ENCODE measurements at regions not wholly inside any gene's neighbourhood (a gene's known extent, or its start where the extent isn't known, plus 50 kb on each side); places are given as distances from the start of the nearest gene placed in this dataset.

DNA sequence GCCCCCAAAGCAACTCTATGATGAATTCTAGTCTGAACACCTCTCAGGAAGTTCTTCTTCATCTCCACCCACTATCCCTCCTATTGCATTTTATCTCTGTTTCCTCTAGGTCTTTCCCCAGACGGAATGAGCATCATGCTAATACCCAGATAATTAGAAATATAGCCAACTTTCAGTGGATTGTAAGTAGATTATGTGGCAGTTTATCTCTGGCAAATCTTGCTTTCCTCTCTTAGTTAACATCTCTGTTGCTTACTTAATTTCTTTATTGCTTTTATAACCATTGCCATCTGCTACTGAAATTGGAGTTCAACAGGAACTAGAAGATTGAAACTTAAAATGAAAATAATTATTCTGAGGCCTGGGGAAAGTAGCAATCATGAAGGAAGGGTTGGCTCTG lies 378.6 kb downstream of the RPS6KC1 start:
- no peak overlapping the region for H2AFZ ChIP-seq
- no peaks in the 10 kb centered on the region for H3K27me3 ChIP-seq (ENCODE audit: control insufficient read depth, insufficient read depth, low read length)
- no peak overlapping the region for H3K9ac ChIP-seq
- no peaks in the 10 kb centered on the region for H3K9me3 ChIP-seq (ENCODE audit: control insufficient read depth, low read length)
- no peak overlapping the region for H3K27ac ChIP-seq
- H3K4me3 ChIP-seq (ENCODE audit: low read depth, low read length) = no peak overlapping the region
- no peaks in the 10 kb centered on the region for H3K36me3 ChIP-seq (ENCODE audit: control insufficient read depth, insufficient read depth, low read length)
- TF ChIP-seq, protein P1, sequence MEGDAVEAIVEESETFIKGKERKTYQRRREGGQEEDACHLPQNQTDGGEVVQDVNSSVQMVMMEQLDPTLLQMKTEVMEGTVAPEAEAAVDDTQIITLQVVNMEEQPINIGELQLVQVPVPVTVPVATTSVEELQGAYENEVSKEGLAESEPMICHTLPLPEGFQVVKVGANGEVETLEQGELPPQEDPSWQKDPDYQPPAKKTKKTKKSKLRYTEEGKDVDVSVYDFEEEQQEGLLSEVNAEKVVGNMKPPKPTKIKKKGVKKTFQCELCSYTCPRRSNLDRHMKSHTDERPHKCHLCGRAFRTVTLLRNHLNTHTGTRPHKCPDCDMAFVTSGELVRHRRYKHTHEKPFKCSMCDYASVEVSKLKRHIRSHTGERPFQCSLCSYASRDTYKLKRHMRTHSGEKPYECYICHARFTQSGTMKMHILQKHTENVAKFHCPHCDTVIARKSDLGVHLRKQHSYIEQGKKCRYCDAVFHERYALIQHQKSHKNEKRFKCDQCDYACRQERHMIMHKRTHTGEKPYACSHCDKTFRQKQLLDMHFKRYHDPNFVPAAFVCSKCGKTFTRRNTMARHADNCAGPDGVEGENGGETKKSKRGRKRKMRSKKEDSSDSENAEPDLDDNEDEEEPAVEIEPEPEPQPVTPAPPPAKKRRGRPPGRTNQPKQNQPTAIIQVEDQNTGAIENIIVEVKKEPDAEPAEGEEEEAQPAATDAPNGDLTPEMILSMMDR (IDR thresholded peaks at IDR 0.05) = no peak
- H3K79me2 ChIP-seq = no peaks in the 10 kb centered on the region
- H3K4me2 ChIP-seq (ENCODE audit: low read length) = no peak overlapping the region
- H3K4me1 ChIP-seq = no peaks in the 10 kb centered on the region

DNA sequence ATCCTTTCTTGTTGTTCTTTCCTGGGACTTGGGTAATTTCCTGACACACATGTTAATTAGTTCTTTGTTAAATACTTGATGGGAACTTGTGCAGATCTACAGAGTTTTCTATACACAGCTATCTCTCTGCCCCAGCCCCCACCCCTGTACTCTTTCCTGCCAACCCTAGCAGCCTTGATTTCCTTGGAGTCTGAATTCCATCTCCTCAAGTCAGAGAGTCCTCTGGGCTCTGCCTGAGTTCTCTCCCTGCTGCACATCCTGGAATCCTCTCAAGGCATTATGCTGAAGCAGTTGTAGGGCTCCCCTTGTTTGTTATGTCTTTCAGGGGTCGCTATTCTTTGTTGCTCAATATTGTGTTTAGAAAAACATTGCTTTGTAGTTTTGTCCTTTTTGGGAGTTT lies 384.7 kb downstream of the RPS6KC1 start:
- no peaks in the 10 kb centered on the region for H3K9me3 ChIP-seq (ENCODE audit: control insufficient read depth, low read length)
- H3K27me3 ChIP-seq (ENCODE audit: control insufficient read depth, insufficient read depth, low read length) = no peaks in the 10 kb centered on the region
- no peak overlapping the region for H3K27ac ChIP-seq
- H3K36me3 ChIP-seq (ENCODE audit: control insufficient read depth, insufficient read depth, low read length) = no peaks in the 10 kb centered on the region
- TF ChIP-seq, protein P1 (IDR thresholded peaks at IDR 0.05) = no peak
- H2AFZ ChIP-seq = no peak overlapping the region
- no peak overlapping the region for H3K9ac ChIP-seq
- no peak overlapping the region for H3K4me3 ChIP-seq (ENCODE audit: low read depth, low read length)
- no peak overlapping the region for H3K4me2 ChIP-seq (ENCODE audit: low read length)
- no peaks in the 10 kb centered on the region for H3K79me2 ChIP-seq
- H3K4me1 ChIP-seq = no peaks in the 10 kb centered on the region

DNA sequence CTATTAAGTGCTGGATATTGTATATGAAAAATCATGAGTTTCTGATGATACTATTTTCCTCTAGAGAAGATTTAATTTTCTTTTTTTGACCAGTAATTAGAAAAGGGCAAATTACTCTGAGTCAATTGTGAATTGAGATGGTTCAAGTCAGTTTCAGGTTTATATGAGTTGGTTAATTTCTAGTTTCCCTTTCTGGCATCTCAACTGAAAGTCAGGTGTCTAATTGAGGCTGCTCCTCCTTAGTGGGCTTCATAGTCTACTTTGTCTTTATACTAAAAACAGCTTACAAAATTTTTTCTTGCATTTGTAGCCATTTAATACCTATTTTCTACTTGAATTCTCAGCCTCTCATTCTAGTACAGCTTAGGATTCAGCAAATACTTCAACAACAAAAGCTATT lies 387.3 kb downstream of the RPS6KC1 start:
- no peak overlapping the region for H3K4me2 ChIP-seq (ENCODE audit: low read length)
- TF ChIP-seq, protein P1 (IDR thresholded peaks at IDR 0.05) = no peak
- no peaks in the 10 kb centered on the region for H3K9me3 ChIP-seq (ENCODE audit: control insufficient read depth, low read length)
- no peak overlapping the region for H3K27ac ChIP-seq
- no peaks in the 10 kb centered on the region for H3K36me3 ChIP-seq (ENCODE audit: control insufficient read depth, insufficient read depth, low read length)
- H3K27me3 ChIP-seq (ENCODE audit: control insufficient read depth, insufficient read depth, low read length) = no peaks in the 10 kb centered on the region
- no peak overlapping the region for H3K9ac ChIP-seq
- no peaks in the 10 kb centered on the region for H3K4me1 ChIP-seq
- H3K4me3 ChIP-seq (ENCODE audit: low read depth, low read length) = no peak overlapping the region
- no peak overlapping the region for H2AFZ ChIP-seq
- H3K79me2 ChIP-seq = no peaks in the 10 kb centered on the region

DNA sequence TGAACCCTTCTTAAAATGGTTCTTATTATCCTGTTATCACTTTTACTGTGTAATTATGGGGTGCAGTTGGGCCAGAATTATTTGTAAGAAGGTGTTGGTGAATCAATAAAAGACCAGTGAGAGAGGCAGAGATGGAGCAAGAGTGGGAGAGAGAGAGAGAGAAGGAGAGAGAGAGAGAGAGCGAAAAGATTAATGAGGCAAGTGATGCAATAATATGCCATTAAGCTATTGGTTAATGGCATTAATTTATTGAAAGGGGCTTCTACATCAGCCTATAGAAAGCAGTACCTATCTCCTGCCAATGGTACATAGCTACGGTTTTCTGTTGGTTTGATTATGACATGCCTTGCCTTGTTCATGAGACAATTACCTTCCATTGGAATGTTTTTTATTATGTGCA lies 388.7 kb downstream of the RPS6KC1 start:
- Histone ChIP-seq H3K9me3 (ENCODE audit: control insufficient read depth, low read length) (no peaks in the 10 kb centered on the region), H3K27me3 (ENCODE audit: control insufficient read depth, insufficient read depth, low read length) (no peaks in the 10 kb centered on the region), H2AFZ (no peak overlapping the region), H3K9ac (no peak overlapping the region), H3K27ac (no peak overlapping the region), H3K79me2 (no peaks in the 10 kb centered on the region), H3K4me3 (ENCODE audit: low read depth, low read length) (no peak overlapping the region), H3K4me1 (no peaks in the 10 kb centered on the region), H3K4me2 (ENCODE audit: low read length) (no peak overlapping the region), H3K36me3 (ENCODE audit: control insufficient read depth, insufficient read depth, low read length) (no peaks in the 10 kb centered on the region)
- TF ChIP-seq, protein P1 (IDR thresholded peaks at IDR 0.05) = no peak

DNA sequence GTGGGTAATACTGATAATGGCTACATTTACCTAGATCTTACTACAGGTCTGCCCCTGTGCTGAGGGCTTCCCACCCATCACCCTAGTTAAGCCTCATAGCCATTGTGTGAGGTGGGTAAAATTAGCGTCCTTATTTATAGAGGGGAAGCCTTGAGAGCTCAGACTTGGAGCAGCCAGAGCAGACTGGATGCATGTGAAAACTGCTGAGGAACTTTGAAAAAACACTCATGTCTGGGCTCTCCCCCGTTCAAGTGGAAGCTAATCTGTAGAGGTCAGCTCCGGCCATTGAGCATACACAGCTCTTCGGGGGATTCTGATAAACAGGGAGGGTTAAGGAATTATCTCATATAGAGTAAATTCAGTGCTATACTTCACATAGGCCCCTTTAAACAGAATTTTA lies 389.7 kb downstream of the RPS6KC1 start:
- Histone ChIP-seq H3K4me1 (no peaks in the 10 kb centered on the region), H3K36me3 (ENCODE audit: control insufficient read depth, insufficient read depth, low read length) (no peaks in the 10 kb centered on the region), H2AFZ (no peak overlapping the region), H3K27me3 (ENCODE audit: control insufficient read depth, insufficient read depth, low read length) (no peaks in the 10 kb centered on the region), H3K9me3 (ENCODE audit: control insufficient read depth, low read length) (no peaks in the 10 kb centered on the region), H3K4me3 (ENCODE audit: low read depth, low read length) (no peak overlapping the region), H3K27ac (no peak overlapping the region), H3K79me2 (no peaks in the 10 kb centered on the region), H3K9ac (no peak overlapping the region), H3K4me2 (ENCODE audit: low read length) (no peak overlapping the region)
- TF ChIP-seq, protein P1 (IDR thresholded peaks at IDR 0.05) = no peak
